K562 (cell line): ENCODE measurements at regions not wholly inside any gene's neighbourhood (a gene's known extent, or its start where the extent isn't known, plus 50 kb on each side); places are given as distances from the start of the nearest gene placed in this dataset.

Experiments used
- ATAC-seq: fragments of 200-7000 bp; cut with Tn5 transposase; 3 replicates; pipeline ENCODE4 v1.9.1; 2020; ENCODE audit warnings: moderate library complexity
- BruUV-seq: library from RNA; stranded (reverse); fragments of 400-500 nt; replicated peaks from 2 replicates; lab custom pipeline; 2021; lab: Mats Ljungman, UMichigan
- CTCF ChIA-PET: fragments of 300-600 bp; formaldehyde crosslinking; extraction: SDS; loops from one replicate; lab custom pipeline; 2021; ENCODE audit warnings: low intra/inter-chr PET ratio; lab: Yijun Ruan, JAX
- POLR2A ChIA-PET: fragments of 300-600, 350-650 bp; sonication (Branson Sonifier 250); formaldehyde crosslinking; extraction: SDS; loops from one replicate; lab custom pipeline; 2021; ENCODE audit warnings: antibody characterized with exemption, inconsistent platforms; lab: Yijun Ruan, JAX
- DNase-seq, 4 experiments: peaks; one replicate each; pipeline versions ENCODE4 v3.0.0 to v3.0.0-alpha.2; 2011 to 2018; ENCODE audit warnings: low spot score in 3 of 4, mixed read lengths in 3 of 4; ENCODE audit errors: extremely low read depth in 1 of 4
- FAIRE-seq: peaks from 2 replicates; lab custom pipeline; 2011; peaks lifted over from hg19 to GRCh38; lab: Jason Lieb, UNC
- H2AFZ ChIP-seq: 2 replicates; pipeline ENCODE4 v1.6.0; 2011; ENCODE audit warnings: low read depth, low read length, control low read depth, inconsistent platforms
- H3K27ac ChIP-seq: fragments of 200-600 bp; 3 replicates; pipeline ENCODE4 v1.8.0; 2011; ENCODE audit warnings: low read depth, mild to moderate bottlenecking, control low read depth, inconsistent platforms, low read length, moderate library complexity, mixed read lengths; ENCODE audit errors: extremely low read depth
- H3K27me3 ChIP-seq, 2 experiments: fragments of 300-600 bp in 1 of 2; 2 replicates in 1 of 2; 3 replicates in 1 of 2; pipeline versions ENCODE4 v1.6.0 to v1.8.0; 2011; ENCODE audit warnings: inconsistent platforms in 2 of 2, low read length in 2 of 2, mild to moderate bottlenecking in 1 of 2, mixed read lengths in 1 of 2, moderate library complexity in 1 of 2; ENCODE audit not compliant: control insufficient read depth in 2 of 2, insufficient read depth in 2 of 2
- H3K36me3 ChIP-seq: fragments of 300-600 bp; 3 replicates; pipeline ENCODE4 v1.8.0; 2011; ENCODE audit warnings: mild to moderate bottlenecking, low read length, inconsistent platforms; ENCODE audit not compliant: control insufficient read depth, insufficient read depth
- H3K4me1 ChIP-seq, 2 experiments: fragments of 200-600 bp in 1 of 2; replicated peaks in 1 of 2; 2 replicates in 1 of 2; 3 replicates in 1 of 2; pipeline versions ENCODE4 v1.5.1 to v1.8.0; 2011; ENCODE audit warnings: inconsistent platforms in 2 of 2, low read length in 2 of 2, mild to moderate bottlenecking in 1 of 2, mixed read lengths in 1 of 2, moderate library complexity in 1 of 2; ENCODE audit not compliant: control insufficient read depth in 2 of 2, insufficient read depth in 2 of 2
- H3K4me2 ChIP-seq: 2 replicates; pipeline ENCODE4 v1.6.1; 2011; ENCODE audit warnings: low read length, control low read depth, inconsistent platforms, mixed read lengths; ENCODE audit not compliant: insufficient read depth
- H3K4me3 ChIP-seq: fragments of 200-600 bp; sonication (generic), shearing (Covaris generic); 2 replicates; pipeline ENCODE4 v1.5.1; 2016; ENCODE audit warnings: control low read depth, inconsistent platforms
- H3K79me2 ChIP-seq: fragments of 200-600 bp; 3 replicates; pipeline ENCODE4 v1.8.0; 2011; ENCODE audit warnings: low read length, inconsistent platforms; ENCODE audit not compliant: control insufficient read depth, insufficient read depth
- H3K9ac ChIP-seq, 2 experiments: 2 replicates each; pipeline versions ENCODE4 v1.6.0 to v1.6.1; 2011; ENCODE audit warnings: low read depth in 2 of 2, low read length in 2 of 2, control low read depth in 1 of 2, inconsistent platforms in 1 of 2, mild to moderate bottlenecking in 1 of 2, mixed read lengths in 1 of 2; ENCODE audit not compliant: insufficient read depth in 1 of 2
- H3K9me1 ChIP-seq: one replicate; pipeline ENCODE4 v1.6.0; 2011; ENCODE audit warnings: inconsistent platforms, mild to moderate bottlenecking, low read length, moderate library complexity; ENCODE audit not compliant: control insufficient read depth, insufficient read depth
- H3K9me3 ChIP-seq: replicated peaks from 2 replicates; pipeline ENCODE4 v1.5.1; 2011; ENCODE audit warnings: low read depth, low read length, inconsistent platforms; ENCODE audit not compliant: control insufficient read depth, insufficient read depth
- H4K20me1 ChIP-seq: replicated peaks from 2 replicates; pipeline ENCODE4 v1.6.1; 2011; ENCODE audit warnings: low read length, inconsistent platforms, mixed read lengths; ENCODE audit not compliant: control insufficient read depth, insufficient read depth
- HMGN3 ChIP-seq: IDR thresholded peaks from 2 replicates; pipeline ENCODE4 v1.6.1; 2011; ENCODE audit warnings: borderline replicate concordance, low read depth, mild to moderate bottlenecking, mixed read lengths, low read length; ENCODE audit not compliant: insufficient read length; ENCODE audit errors: extremely low read depth
- KAT8 ChIP-seq: fragments of 450-650 bp; IDR thresholded peaks from 2 replicates; pipeline ENCODE4 v1.6.1; 2016; ENCODE audit warnings: low read depth, mild to moderate bottlenecking
- WGBS: fragments of 100-300 bp; shearing (Covaris generic); methylation state at CpG from one replicate; pipeline ENCODE4 v1.1.6; 2016; ENCODE audit warnings: low coverage, mixed read lengths; ENCODE audit not compliant: insufficient coverage; ENCODE audit errors: missing lambda C conversion rate; 5-methylcytosine and 5-hydroxymethylcytosine counted together
- in situ Hi-C: fragments of 300-500 bp; cut with MboI; formaldehyde crosslinking; loops from 4 replicates; pipeline ENCODE4 v1.15.0; 2018; ENCODE audit warnings: inconsistent platforms, mixed read lengths
- intact Hi-C: fragments of 100-400 bp; cut with micrococcal nuclease; formaldehyde crosslinking; loops from 2 replicates; pipeline ENCODE4 v1.14.2; 2022
- TF ChIP-seq, protein P1 (sequence below): fragments of 250-450 bp; sonication (Bioruptor Pico); IDR thresholded peaks from 2 replicates; pipeline ENCODE4 v1.8.0; 2021; ENCODE audit warnings: borderline replicate concordance, mild to moderate bottlenecking, moderate library complexity; ENCODE audit not compliant: poor library complexity, severe bottlenecking
- TF ChIP-seq, protein P2 (sequence below): fragments of 250-450 bp; sonication (Bioruptor Pico); IDR thresholded peaks from 2 replicates; pipeline ENCODE4 v1.5.0; 2021; ENCODE audit warnings: mild to moderate bottlenecking, moderate library complexity

DNA sequence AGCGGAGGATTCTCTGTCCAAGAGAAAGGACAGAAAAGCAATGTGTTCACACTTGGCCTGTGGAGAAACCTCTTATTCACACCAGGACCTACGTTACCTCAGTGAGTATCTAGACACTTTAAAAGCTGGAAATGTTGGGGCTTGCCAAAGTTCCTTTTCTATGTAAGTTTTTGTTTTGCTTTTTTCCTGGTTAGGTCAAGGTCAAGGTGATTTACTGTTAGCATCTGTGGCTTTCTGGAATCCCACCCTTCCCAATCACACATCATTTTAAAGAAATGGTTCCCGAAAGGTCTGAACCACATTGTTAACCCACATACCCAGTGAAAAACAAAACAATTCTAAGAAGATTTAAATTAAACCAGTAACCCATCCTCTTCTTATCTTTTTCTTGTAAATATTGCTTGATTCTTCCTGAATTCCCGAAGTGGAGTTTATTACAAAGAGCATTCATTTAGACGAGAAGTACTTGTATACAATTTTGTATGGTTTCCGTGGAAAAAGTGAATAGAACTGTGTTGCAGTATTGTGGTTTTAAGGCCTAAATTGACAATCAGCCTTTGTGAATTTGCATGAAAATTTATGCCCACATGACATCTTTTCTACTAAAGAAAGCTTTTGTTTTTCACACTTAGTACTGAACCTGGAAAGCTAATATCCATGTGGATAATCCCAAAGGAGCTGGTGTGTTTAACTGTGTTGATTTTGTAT, 827.0 kb upstream of the IGFBP3 start:
- no peaks in the 10 kb centered on the region for H3K4me1 ChIP-seq
- TF ChIP-seq KAT8 (no peak), HMGN3 (no peak)
- TF ChIP-seq, protein P1, sequence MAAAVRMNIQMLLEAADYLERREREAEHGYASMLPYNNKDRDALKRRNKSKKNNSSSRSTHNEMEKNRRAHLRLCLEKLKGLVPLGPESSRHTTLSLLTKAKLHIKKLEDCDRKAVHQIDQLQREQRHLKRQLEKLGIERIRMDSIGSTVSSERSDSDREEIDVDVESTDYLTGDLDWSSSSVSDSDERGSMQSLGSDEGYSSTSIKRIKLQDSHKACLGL = no peak
- TF ChIP-seq, protein P2, sequence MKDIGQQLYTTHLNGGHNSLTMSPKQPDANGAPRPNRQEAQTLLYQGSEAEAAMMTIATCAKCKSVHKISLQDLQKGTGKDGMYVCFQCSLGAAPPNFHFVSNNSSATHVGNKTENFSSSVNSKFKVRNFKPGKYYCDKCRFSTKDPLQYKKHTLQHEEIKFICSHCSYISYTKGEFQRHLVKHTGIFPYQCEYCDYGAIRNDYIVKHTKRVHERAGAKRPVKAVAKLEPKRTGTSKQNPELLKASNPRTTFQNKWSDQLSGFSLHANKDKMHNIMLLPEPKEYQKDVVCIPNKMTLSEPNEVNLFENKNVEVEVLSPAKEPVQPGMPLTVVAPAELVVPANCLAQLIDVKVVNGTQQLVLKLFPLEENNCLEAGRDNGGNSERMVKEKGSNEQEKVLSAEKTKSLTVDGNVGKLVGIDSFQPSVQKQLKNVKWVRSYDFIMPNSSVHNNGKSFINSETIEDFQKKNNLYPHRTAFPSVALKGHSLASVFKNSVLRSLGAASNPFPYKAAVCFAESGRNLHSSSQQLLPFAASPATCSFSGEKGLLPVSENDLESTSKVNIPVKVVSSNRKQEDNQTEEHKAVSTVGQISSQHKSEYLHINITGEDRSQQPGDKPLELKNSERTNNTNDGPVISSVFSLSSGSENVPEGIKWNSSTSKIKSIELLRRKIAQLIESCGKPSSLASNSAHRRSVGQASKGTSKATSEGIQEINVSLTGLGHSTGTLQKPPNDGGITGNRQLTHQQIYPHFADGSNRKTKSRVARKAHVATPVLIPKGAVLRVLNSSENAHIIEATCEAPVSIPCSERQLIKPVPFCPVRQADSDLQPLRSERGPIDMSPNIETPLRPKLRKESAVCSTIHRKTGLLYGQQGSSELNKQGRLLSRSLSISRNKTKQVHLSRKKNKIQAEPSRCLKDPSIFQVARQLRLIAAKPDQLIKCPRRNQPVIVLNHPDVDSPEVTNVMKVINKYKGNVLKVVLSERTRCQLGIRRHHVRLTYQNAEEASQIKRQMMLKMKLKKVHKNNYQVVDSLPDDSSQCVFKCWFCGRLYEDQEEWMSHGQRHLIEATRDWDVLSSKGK = no peak
- CTCF ChIA-PET = no interaction called here
- no TSS peak for BruUV-seq
- no peaks in the 10 kb centered on the region for H4K20me1 ChIP-seq
- H3K4me3 ChIP-seq = no peak overlapping the region
- no peak overlapping the region for H3K9ac ChIP-seq
- H3K4me2 ChIP-seq = no peak overlapping the region
- no peaks in the 10 kb centered on the region for H3K27me3 ChIP-seq
- no peaks in the 10 kb centered on the region for H3K36me3 ChIP-seq
- intact Hi-C loops = no loop called here
- no peak for FAIRE-seq
- H3K9me1 ChIP-seq = no peaks in the 10 kb centered on the region
- H2AFZ ChIP-seq = no peak overlapping the region
- H3K79me2 ChIP-seq = no peaks in the 10 kb centered on the region
- DNase-seq = no peak
- ATAC-seq = no peak
- 0 out of 2 replicates have a peak, but pooled peaks cover 3% of the 10 kb centered on the region for H3K9me3 ChIP-seq
- in situ Hi-C loops = no loop called here
- POLR2A ChIA-PET = no interaction called here
- H3K27ac ChIP-seq = no peak overlapping the region
- 0% methylated on average over 6 of the region's 6 CpGs for WGBS
